ENCODE measurements at regions not wholly inside any gene's neighbourhood (a gene's known extent, or its start where the extent isn't known, plus 50 kb on each side); places are given as distances from the start of the nearest gene placed in this dataset.

DNA sequence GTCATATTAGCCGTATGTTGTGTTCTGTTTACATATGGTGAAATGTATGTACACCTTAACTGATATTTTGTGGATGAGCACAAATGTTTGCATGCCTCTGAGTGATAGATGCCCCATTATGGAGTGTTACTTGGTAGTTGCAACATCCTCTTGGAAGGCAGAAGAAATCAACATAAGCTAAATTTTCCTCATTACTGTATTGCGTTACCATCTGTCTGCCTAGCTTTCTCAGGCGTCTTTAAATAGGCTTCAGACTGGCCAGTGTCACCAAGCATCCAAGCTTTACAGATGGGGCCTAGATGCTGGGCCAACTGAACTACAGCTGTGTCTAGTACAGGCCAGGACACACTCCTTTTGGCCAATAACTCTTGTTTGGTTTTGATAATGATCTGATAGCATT is 250.6 kb downstream of the SAMD5 start:
- TF ChIP-seq POLR2A (IDR thresholded peaks at IDR 0.05; ENCODE audit: low read length): no peak
- TF ChIP-seq GATA1 (IDR thresholded peaks at IDR 0.05; ENCODE audit: low read depth, low read length): no peak
